Hypothalamus (tissue), 51 donors: ENCODE measurements at regions not wholly inside any gene's neighbourhood (a gene's known extent, or its start where the extent isn't known, plus 50 kb on each side); places are given as distances from the start of the nearest gene placed in this dataset.

ENCODE experiments used
- DNase-seq, 51 donors: peaks; one replicate each; lab custom pipeline; 2025; lab: John Stamatoyannopoulos, UW

- no peak for DNase-seq
Observed at GRCh38 chr3:23663661-23664186, 142.0 kb upstream of the UBE2E1 start.

- no peak for DNase-seq
Observed at GRCh38 chr3:23664459-23664858, 141.3 kb upstream of the UBE2E1 start.

- DNase-seq = no peak
Observed at GRCh38 chr3:23665741-23666140, 140.0 kb upstream of the UBE2E1 start.

GRCh38 chr3:23666818-23667217 lies 138.9 kb upstream of the UBE2E1 start:
- no peak for DNase-seq

- DNase-seq = no peak
Observed at GRCh38 chr3:23667536-23668429, 138.0 kb upstream of the UBE2E1 start.

- DNase-seq = no peak
Observed at GRCh38 chr3:23668430-23668904, 137.3 kb upstream of the UBE2E1 start.

GRCh38 chr3:23669541-23670255 lies 136.1 kb upstream of the UBE2E1 start:
- DNase-seq = no peak

- peak in 14 of 51 donors; percentile 2 to 32 (median 8) for DNase-seq
Observed at GRCh38 chr3:23671851-23672589, 133.7 kb upstream of the UBE2E1 start.

- DNase-seq = no peak
Observed at GRCh38 chr3:23672628-23673027, 133.1 kb upstream of the UBE2E1 start.

- DNase-seq = no peak
Observed at GRCh38 chr3:23675010-23675409, 130.7 kb upstream of the UBE2E1 start.

- DNase-seq = no peak
Observed at GRCh38 chr3:23676093-23676492, 129.7 kb upstream of the UBE2E1 start.

- DNase-seq = no peak
Observed at GRCh38 chr3:23682646-23683045, 123.1 kb upstream of the UBE2E1 start.

GRCh38 chr3:23685541-23686258 lies 120.1 kb upstream of the UBE2E1 start:
- peak in 26 of 51 donors; percentile 2 to 74 (median 12) for DNase-seq

- DNase-seq = no peak
Observed at GRCh38 chr3:23686519-23686918, 119.2 kb upstream of the UBE2E1 start.

GRCh38 chr3:23691357-23691895 lies 114.3 kb upstream of the UBE2E1 start:
- DNase-seq = no peak

- DNase-seq = no peak
Observed at GRCh38 chr3:23696842-23697241, 108.9 kb upstream of the UBE2E1 start.

GRCh38 chr3:23697416-23697815 lies 108.3 kb upstream of the UBE2E1 start:
- no peak for DNase-seq

- DNase-seq = no peak
Observed at GRCh38 chr3:23698652-23699313, 107.0 kb upstream of the UBE2E1 start.

- no peak for DNase-seq
Observed at GRCh38 chr3:23700616-23701015, 105.1 kb upstream of the UBE2E1 start.
